ENCODE measurements at regions not wholly inside any gene's neighbourhood (a gene's known extent, or its start where the extent isn't known, plus 50 kb on each side); places are given as distances from the start of the nearest gene placed in this dataset.

DNA sequence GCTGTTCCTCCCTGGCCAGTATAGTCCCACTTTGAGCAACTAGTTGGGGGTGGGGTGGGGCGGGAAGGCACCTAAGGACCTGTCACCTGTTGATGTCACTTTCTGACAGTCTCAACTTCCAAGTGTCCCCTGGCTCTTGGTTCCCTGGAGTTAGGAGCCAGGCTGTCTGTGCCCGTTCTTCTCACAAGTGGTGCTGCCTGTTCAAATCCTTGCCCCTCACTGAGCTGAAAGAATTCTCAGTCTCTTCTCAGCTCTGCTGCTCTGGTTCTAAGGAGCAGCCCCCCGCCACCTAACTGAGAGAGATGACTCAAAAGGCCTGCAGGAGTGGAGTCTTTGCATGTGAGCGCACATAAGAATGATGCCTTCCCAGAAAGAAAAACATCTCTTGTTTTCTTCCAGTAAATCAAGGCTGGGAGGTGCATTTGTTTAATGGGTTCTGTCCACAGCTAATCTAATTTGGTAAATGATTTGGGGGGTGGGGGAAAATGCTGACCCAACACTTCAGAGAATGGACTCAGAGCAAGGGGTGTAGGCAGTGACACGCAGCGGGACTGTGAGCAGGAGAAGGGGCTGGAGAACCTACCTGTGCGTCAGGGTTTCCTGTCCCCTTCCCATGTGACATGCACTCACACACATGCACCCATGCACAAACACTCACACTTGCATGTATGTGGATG, 78.2 kb upstream of the NLRP1 start:
- Mint-ChIP-seq H3K27me3 (ENCODE audit: low read depth) (no peaks in the 10 kb centered on the region; the same call in 1 of the 2 replicates), H3K36me3 (ENCODE audit: insufficient read depth in 1 of 3, low read depth in 3 of 3) (peaks cover 0 to 3% (median 0%) of the 10 kb centered on the region in 3 experiments; a peak in 1 of 7 replicates), H3K9me3 (peaks cover 0 to 3% of the 10 kb centered on the region in 2 experiments; a peak in 3 of 5 replicates), H3K4me1 (peaks cover 8 to 23% of the 10 kb centered on the region in 2 experiments), H3K4me3 (no peak overlapping the region), H3K27ac (peak overlapping the region in 1 of 3 experiments; percentile 7; a peak in 2 of 7 replicates)
- no peak overlapping the region for H2BK15ac ChIP-seq (ENCODE audit: low read depth, low read length)
- H3K56ac ChIP-seq (ENCODE audit: insufficient read length, low read depth, low read length): no peak overlapping the region
- H2AK5ac ChIP-seq (ENCODE audit: insufficient read length, low read length): no peak overlapping the region
- no peak overlapping the region for H3K9ac ChIP-seq (ENCODE audit: extremely low read depth, insufficient read length, low read length)
- H2BK12ac ChIP-seq (ENCODE audit: insufficient read length, low read depth, low read length): no peak overlapping the region
- H3K79me2 ChIP-seq (ENCODE audit: insufficient read depth, low read length): no peaks in the 10 kb centered on the region
- no peak overlapping the region for H3K4ac ChIP-seq (ENCODE audit: low read depth, low read length)
- H4K91ac ChIP-seq (ENCODE audit: insufficient read length, low read depth, low read length): no peak overlapping the region
- H3K23me2 ChIP-seq (ENCODE audit: insufficient read length, low read depth, low read length, poor library complexity, severe bottlenecking): no peaks in the 10 kb centered on the region
- no peak overlapping the region for H4K8ac ChIP-seq (replicated peaks; ENCODE audit: insufficient read length, low read depth, low read length)
- H3K14ac ChIP-seq (ENCODE audit: insufficient read depth, low read length): no peak overlapping the region
- H3K4me2 ChIP-seq (ENCODE audit: insufficient read depth, insufficient read length, low read length): no peak overlapping the region
- H3K27me3 ChIP-seq (ENCODE audit: insufficient read depth, low read length): no peaks in the 10 kb centered on the region
- no peak overlapping the region for H4K5ac ChIP-seq (ENCODE audit: insufficient read length, low read depth, low read length)
- no peak overlapping the region for H2AFZ ChIP-seq (ENCODE audit: low read length)
- no CpG with 5 or more reads among the region's 7 CpGs for WGBS (ENCODE audit: extremely low coverage, insufficient read length, low lambda C conversion rate)
- no peaks in the 10 kb centered on the region for H3K79me1 ChIP-seq (ENCODE audit: insufficient read depth, low read depth, low read length, poor library complexity, severe bottlenecking)
- H2BK5ac ChIP-seq (ENCODE audit: insufficient read length, low read length): no peak overlapping the region
- TF ChIP-seq, protein P1, sequence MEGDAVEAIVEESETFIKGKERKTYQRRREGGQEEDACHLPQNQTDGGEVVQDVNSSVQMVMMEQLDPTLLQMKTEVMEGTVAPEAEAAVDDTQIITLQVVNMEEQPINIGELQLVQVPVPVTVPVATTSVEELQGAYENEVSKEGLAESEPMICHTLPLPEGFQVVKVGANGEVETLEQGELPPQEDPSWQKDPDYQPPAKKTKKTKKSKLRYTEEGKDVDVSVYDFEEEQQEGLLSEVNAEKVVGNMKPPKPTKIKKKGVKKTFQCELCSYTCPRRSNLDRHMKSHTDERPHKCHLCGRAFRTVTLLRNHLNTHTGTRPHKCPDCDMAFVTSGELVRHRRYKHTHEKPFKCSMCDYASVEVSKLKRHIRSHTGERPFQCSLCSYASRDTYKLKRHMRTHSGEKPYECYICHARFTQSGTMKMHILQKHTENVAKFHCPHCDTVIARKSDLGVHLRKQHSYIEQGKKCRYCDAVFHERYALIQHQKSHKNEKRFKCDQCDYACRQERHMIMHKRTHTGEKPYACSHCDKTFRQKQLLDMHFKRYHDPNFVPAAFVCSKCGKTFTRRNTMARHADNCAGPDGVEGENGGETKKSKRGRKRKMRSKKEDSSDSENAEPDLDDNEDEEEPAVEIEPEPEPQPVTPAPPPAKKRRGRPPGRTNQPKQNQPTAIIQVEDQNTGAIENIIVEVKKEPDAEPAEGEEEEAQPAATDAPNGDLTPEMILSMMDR (conservative IDR thresholded peaks at IDR 0.05): no peak
- H3T11ph ChIP-seq (ENCODE audit: low read length): no peak overlapping the region
- DNase-seq: no peak
- no peak overlapping the region for H2BK20ac ChIP-seq (ENCODE audit: low read depth, low read length, poor library complexity, severe bottlenecking)
- no peak overlapping the region for H2BK120ac ChIP-seq (ENCODE audit: low read depth, low read length, poor library complexity, severe bottlenecking)
- no peaks in the 10 kb centered on the region for H4K20me1 ChIP-seq (ENCODE audit: control insufficient read depth, insufficient read depth, insufficient read length)
- H3K18ac ChIP-seq (ENCODE audit: insufficient read length, low read depth, low read length): no peak overlapping the region
- no peak overlapping the region for H3K23ac ChIP-seq (ENCODE audit: insufficient read length, low read depth, low read length)
- H3K4me1 ChIP-seq (ENCODE audit: insufficient read depth, low read length): no peaks in the 10 kb centered on the region
- no peaks in the 10 kb centered on the region for H3K9me3 ChIP-seq (ENCODE audit: control insufficient read depth, low read depth, low read length)
- no peak overlapping the region for H3K27ac ChIP-seq (ENCODE audit: insufficient read length, low read depth, low read length)
